ENCODE measurements at regions not wholly inside any gene's neighbourhood (a gene's known extent, or its start where the extent isn't known, plus 50 kb on each side); places are given as distances from the start of the nearest gene placed in this dataset.

- Histone ChIP-seq H3K36me3 (no peaks in the 10 kb centered on the region), H4K20me1 (no peaks in the 10 kb centered on the region), H3K4me2 (no peak overlapping the region), H3K9me3 (replicated peaks in 1 of 11) (peaks cover 0 to 6% (median 0%) of the 10 kb centered on the region in 11 experiments; a peak in 1 of 22 replicates), H3K9ac (no peak overlapping the region), H3K27me3 (no peaks in the 10 kb centered on the region), H3K27ac (no peak overlapping the region), H3K4me3 (no peak overlapping the region), H3K4me1 (no peaks in the 10 kb centered on the region)
- no peak for TF ChIP-seq Cebpa-rat (IDR thresholded peaks at IDR 0.05)
These were observed 1509.3 kb downstream of the FAM181B start for GRCh38 chr11:81224396-81224795.

GRCh38 chr11:81222491-81222890, 1511.2 kb downstream of the FAM181B start:
- Histone ChIP-seq H3K4me1 (no peaks in the 10 kb centered on the region), H3K9ac (no peak overlapping the region), H3K4me3 (no peak overlapping the region), H3K9me3 (replicated peaks in 1 of 11) (peaks cover 0 to 6% (median 0%) of the 10 kb centered on the region in 11 experiments; a peak in 1 of 22 replicates), H3K36me3 (no peaks in the 10 kb centered on the region), H3K4me2 (no peak overlapping the region), H3K27me3 (no peaks in the 10 kb centered on the region), H4K20me1 (no peaks in the 10 kb centered on the region), H3K27ac (no peak overlapping the region)
- TF ChIP-seq Cebpa-rat (IDR thresholded peaks at IDR 0.05): no peak

- Histone ChIP-seq H3K9me3 (replicated peaks in 1 of 11) (no peaks in the 10 kb centered on the region), H3K36me3 (no peaks in the 10 kb centered on the region), H4K20me1 (no peaks in the 10 kb centered on the region), H3K27ac (no peak overlapping the region), H3K4me2 (no peak overlapping the region), H3K4me1 (no peaks in the 10 kb centered on the region), H3K27me3 (no peaks in the 10 kb centered on the region), H3K4me3 (no peak overlapping the region), H3K9ac (no peak overlapping the region)
- TF ChIP-seq Cebpa-rat (IDR thresholded peaks at IDR 0.05): no peak
These were observed 1513.3 kb downstream of the FAM181B start for GRCh38 chr11:81220146-81220895.

GRCh38 chr11:81219661-81220060, 1514.0 kb downstream of the FAM181B start:
- Histone ChIP-seq H3K4me2 (no peak overlapping the region), H3K27ac (no peak overlapping the region), H3K4me3 (no peak overlapping the region), H3K9ac (no peak overlapping the region), H3K4me1 (no peaks in the 10 kb centered on the region), H3K36me3 (no peaks in the 10 kb centered on the region), H3K9me3 (replicated peaks in 1 of 11) (peaks cover 0 to 5% (median 0%) of the 10 kb centered on the region in 11 experiments; a peak in 1 of 22 replicates), H4K20me1 (no peaks in the 10 kb centered on the region), H3K27me3 (no peaks in the 10 kb centered on the region)
- TF ChIP-seq Cebpa-rat (IDR thresholded peaks at IDR 0.05): no peak

- Histone ChIP-seq H3K4me2 (no peak overlapping the region), H3K4me3 (no peak overlapping the region), H4K20me1 (no peaks in the 10 kb centered on the region), H3K9ac (no peak overlapping the region), H3K27me3 (no peaks in the 10 kb centered on the region), H3K4me1 (no peaks in the 10 kb centered on the region), H3K9me3 (replicated peaks in 1 of 11) (peaks cover 8 to 15% (median 11%) of the 10 kb centered on the region in 11 experiments; a peak in 19 of 22 replicates), H3K27ac (no peak overlapping the region), H3K36me3 (no peaks in the 10 kb centered on the region)
- no peak for TF ChIP-seq Cebpa-rat (IDR thresholded peaks at IDR 0.05)
These were observed 1515.2 kb downstream of the FAM181B start for GRCh38 chr11:81218440-81218839.

- Histone ChIP-seq H4K20me1 (no peaks in the 10 kb centered on the region), H3K36me3 (no peaks in the 10 kb centered on the region; a peak in 1 of 22 replicates), H3K9ac (no peak overlapping the region), H3K27ac (no peak overlapping the region), H3K9me3 (replicated peaks in 1 of 11) (peaks cover 17 to 33% (median 26%) of the 10 kb centered on the region in 11 experiments), H3K4me1 (no peaks in the 10 kb centered on the region), H3K4me2 (no peak overlapping the region), H3K4me3 (no peak overlapping the region), H3K27me3 (no peaks in the 10 kb centered on the region)
- no peak for TF ChIP-seq Cebpa-rat (IDR thresholded peaks at IDR 0.05)
These were observed 1522.6 kb downstream of the FAM181B start for GRCh38 chr11:81211050-81211449.

GRCh38 chr11:81207421-81208054, 1526.1 kb downstream of the FAM181B start:
- H3K9me3 ChIP-seq (replicated peaks in 1 of 11): peaks cover 7 to 14% (median 11%) of the 10 kb centered on the region in 11 experiments; a peak in 19 of 22 replicates
- H3K4me3 ChIP-seq: no peak overlapping the region
- no peaks in the 10 kb centered on the region for H4K20me1 ChIP-seq
- no peak overlapping the region for H3K27ac ChIP-seq
- no peaks in the 10 kb centered on the region for H3K27me3 ChIP-seq
- no peak overlapping the region for H3K4me2 ChIP-seq
- no peaks in the 10 kb centered on the region; a peak in 1 of 22 replicates for H3K36me3 ChIP-seq
- no peak for TF ChIP-seq Cebpa-rat (IDR thresholded peaks at IDR 0.05)
- no peak overlapping the region for H3K9ac ChIP-seq
- no peaks in the 10 kb centered on the region for H3K4me1 ChIP-seq

GRCh38 chr11:81203876-81204275, 1529.8 kb downstream of the FAM181B start:
- H3K4me2 ChIP-seq: no peak overlapping the region
- H3K4me3 ChIP-seq: no peak overlapping the region
- H4K20me1 ChIP-seq: no peaks in the 10 kb centered on the region
- H3K27ac ChIP-seq: no peak overlapping the region
- no peak overlapping the region for H3K9ac ChIP-seq
- H3K36me3 ChIP-seq: no peaks in the 10 kb centered on the region; a peak in 1 of 22 replicates
- H3K9me3 ChIP-seq (replicated peaks in 1 of 11): peaks cover 7 to 14% (median 11%) of the 10 kb centered on the region in 11 experiments; a peak in 19 of 22 replicates
- H3K27me3 ChIP-seq: no peaks in the 10 kb centered on the region
- TF ChIP-seq Cebpa-rat (IDR thresholded peaks at IDR 0.05): no peak
- no peaks in the 10 kb centered on the region for H3K4me1 ChIP-seq

GRCh38 chr11:81197396-81197795, 1536.3 kb downstream of the FAM181B start:
- Histone ChIP-seq H3K4me3 (no peak overlapping the region), H3K4me2 (no peak overlapping the region), H3K9me3 (replicated peaks in 1 of 11) (peaks cover 0 to 7% (median 0%) of the 10 kb centered on the region in 11 experiments; a peak in 1 of 22 replicates), H4K20me1 (no peaks in the 10 kb centered on the region), H3K4me1 (no peaks in the 10 kb centered on the region), H3K27ac (no peak overlapping the region), H3K9ac (no peak overlapping the region), H3K27me3 (no peaks in the 10 kb centered on the region), H3K36me3 (no peaks in the 10 kb centered on the region)
- no peak for TF ChIP-seq Cebpa-rat (IDR thresholded peaks at IDR 0.05)

Data from BLaER1 treated with 17β-estradiol and CSF1 and Interleukin-3, amounts not matched to agents 10 nM and 100 nM (cell line).